GM19397 (cell line): ENCODE measurements at regions not wholly inside any gene's neighbourhood (a gene's known extent, or its start where the extent isn't known, plus 50 kb on each side); places are given as distances from the start of the nearest gene placed in this dataset.
"Not testable (repeated sequence)": the region's sequence is repeated elsewhere in the genome, so short reads cannot be mapped to it uniquely, and the experiment has no call there.

Experiments used
- ATAC-seq: cut with Tn5 transposase; IDR thresholded peaks from one replicate; pipeline ENCODE4 v1.9.1; 2021; ENCODE audit warnings: mild to moderate bottlenecking, moderate library complexity; ENCODE audit not compliant: unreplicated experiment

DNA sequence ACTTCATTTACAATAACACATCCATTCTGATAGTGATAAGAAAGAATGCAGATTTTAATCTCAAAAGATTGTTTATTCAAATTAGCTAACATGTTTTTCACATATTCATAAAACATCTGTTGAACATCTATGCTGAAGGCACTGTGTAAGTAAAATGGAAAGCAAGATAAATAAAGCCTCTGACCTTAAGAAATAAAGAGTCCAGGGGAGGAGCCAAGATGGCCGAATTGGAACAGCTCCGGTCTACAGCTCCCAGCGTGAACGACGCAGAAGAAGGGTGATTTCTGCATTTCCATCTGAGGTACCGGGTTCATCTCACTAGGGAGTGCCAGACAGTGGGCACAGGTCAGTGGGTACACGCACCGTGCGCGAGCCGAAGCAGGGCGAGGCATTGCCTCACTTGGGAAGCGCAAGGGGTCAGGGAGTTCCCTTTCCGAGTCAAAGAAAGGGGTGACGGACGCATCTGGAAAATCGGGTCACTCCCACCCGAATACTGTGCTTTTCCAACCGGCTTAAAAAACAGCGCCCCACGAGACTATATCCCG, 336.5 kb downstream of the CETN3 start:
- ATAC-seq = not testable (repeated sequence)

DNA sequence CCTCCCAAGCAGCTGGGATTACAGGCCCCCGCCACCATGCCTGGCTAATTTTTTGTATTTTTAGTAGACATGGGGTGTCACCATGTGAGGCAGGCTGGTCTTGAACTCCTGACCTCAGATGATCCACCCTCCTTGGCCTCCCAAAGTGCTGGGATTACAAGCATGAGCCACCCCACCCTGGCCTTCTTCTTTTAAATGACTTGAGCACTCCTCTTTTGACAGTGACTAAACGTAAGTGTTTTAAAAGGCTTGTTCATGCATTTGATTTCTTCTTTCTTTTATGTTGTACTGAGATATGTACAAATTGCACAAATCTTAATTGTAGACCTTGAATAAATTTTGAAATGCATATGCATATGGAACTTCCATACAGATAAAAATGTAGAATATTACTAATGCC, 337.9 kb downstream of the CETN3 start:
- no peak for ATAC-seq

DNA sequence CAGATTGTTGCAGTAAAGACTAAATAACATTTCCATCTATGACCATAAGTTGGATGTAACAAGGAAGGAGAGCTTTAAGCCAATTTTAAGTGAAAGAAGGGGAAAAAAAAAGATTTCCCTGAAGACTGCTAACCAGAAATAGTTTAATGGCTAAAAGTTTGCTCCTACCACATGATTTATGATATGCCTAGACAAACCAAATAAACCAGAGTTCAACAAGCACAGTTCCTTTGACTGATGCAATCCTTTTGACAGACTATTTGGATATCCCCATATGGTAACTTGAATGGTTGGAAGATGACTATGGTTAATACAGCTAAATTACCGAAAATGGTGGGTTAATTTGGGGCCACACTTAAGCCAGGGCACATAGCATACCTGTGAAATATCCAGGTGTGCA, 338.5 kb downstream of the CETN3 start:
- no peak for ATAC-seq

DNA sequence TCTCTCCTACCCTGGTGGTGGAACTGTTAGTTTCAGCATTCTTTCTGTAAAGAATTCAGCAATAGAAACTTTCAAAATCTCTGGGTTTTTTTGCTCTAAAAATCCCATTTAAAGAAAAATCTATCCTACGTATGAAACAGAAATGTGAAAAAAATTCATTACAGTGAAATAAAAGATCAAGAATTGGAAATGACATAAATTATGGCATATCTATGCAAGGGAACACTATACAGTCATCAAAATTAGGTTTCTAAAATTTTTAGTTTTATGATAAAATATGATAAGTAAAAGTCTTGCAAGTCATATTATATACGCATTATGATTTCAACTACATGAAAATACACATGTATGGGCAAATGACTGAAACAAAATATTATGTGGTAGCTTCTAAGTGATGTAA, 342.6 kb downstream of the CETN3 start:
- ATAC-seq = no peak

DNA sequence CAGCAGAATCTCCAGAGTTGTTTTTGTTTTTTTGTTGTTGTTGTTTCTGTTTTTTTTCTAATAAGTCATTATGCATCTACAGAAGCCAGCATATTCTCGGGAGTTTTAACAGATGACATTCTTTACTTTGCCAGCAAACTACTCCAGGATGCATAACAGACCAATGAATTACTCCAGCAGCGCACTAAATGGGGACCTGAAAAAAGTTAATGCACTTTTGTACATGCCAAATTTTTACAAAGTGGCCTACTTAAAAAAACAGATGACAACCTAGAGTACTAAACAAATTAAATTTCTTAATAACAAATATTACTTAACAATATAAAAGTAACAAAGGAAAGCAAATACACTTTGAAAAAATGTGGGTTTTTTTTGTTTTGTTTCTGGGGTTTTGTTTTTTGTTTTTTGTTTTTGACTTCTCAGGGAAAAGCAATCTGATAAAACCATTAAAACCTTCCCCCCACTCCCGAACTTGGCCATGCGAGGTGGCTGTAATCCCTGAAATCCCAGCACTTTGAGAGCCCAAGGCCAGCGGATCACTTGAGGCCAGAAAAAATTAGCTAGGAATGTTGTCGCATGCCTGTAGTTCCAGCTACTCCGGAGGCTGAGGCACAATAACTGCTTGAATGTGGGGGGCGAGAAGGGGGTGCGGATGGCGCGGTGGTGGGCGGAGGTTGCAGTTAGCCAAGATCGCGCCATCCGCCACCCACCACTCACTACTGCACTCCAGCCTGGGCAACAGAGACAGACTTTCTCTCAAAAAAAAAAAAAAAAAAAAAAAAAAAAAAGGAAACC, 352.4 kb downstream of the CETN3 start:
- ATAC-seq = no peak

DNA sequence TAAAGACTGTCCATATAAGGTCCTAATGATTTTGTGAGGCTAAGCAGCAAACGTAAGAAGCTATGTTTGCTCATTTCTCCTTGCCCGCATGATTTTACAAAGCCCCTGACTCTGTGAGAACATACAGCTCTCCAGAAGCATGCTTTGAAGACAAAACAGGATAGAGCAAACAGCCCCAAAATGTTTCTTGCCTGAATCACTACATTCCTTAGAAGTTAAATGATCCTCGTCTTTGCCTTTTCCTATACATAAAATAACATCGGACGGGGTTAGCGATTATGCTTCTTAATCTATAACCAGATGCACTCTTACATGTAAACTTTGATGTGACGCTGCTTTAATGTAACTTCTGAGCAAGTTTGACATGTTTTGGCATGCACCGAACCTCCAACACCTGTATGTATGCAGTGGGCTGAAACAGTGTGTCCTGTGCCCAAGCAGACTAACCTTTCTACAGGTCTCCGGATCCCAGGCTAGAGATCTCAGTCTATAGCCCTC, 353.7 kb downstream of the CETN3 start:
- ATAC-seq = no peak

DNA sequence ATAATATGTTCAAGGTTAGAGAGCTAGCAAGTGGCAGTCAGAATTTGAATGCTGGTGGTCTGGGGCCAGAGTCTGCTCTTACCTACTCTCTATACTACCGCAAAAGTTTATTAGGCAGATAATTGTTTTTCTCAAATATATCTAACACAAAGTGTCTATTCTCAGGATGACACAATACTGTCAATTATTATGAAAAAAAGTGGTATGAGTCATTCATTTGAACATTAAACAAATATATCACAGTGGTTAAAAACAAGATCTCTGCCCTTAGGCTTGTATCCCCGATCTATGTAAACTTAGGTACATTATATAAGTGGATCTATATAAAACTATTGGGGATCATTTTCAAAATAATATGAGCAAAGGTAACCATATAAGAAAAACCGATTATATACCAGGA, 354.9 kb downstream of the CETN3 start:
- no peak for ATAC-seq

DNA sequence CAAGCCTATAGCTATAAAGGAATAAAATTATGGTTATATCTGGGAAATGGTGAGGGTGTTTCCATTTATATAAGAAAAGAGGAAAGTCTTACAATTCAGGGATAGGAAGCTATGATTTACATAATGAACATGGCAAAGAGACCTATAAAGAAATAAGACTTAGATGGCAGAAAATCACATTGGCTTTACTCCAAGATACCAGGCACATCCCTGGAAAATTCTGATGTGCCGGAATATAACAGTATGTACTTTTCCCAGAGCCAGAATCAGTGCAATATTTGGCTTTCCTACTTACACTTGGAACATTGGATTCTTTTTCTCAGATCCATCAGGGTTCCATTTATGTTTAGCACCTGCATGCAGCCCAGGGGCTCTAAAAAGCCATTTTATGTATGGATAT, 357.8 kb downstream of the CETN3 start:
- ATAC-seq = no peak

DNA sequence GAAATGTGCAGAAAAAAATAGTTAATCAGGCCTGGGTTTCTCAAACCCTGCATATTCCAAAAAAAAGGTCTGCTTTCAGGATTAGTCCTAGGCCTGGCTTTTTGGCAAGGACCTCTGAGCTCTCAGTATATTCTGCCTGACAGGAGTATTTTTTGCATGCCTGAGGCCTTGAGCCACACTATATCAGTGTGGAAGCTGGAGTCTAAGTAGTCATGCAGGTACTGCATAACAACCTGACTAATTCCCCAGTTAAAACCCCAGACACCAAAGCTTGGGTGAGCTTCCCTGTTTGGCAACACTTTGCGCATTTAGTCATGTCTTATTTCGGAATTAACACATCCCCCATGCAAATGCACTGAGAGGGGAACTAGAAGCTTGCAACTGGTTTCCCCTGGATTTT, 359.5 kb downstream of the CETN3 start:
- no peak for ATAC-seq

DNA sequence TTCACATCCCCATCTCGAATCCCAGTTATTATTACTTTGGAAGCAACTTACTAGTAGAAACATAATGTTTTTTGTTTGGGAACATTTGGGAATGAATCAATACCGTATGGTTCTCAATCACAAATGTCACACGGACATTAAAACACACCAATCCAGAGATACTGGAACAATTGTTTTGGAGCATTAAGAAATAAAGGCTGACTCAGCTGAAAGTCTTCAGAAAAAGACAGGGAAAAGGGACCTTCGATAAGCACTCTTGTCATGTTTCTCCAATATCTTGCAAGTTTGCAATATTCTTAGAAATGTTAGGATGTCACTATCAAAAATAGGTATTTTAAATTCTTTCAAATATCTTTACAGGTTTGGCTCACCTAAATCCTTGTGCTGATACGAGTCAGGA, 362.4 kb downstream of the CETN3 start:
- ATAC-seq = no peak

DNA sequence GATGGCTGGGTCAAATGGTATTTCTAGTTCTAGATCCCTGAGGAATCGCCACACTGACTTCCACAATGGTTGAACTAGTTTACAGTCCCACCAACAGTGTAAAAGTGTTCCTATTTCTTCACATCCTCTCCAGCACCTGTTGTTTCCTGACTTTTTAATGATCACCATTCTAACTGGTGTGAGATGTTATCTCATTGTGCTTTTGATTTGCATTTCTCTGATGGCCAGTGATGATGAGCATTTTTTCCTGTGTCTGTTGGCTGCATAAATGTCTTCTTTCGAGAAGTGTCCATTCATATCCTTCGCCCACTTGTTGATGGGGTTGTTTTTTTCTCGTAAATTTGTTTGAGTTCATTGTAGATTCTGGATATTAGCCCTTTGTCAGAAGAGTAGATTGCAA, 369.5 kb downstream of the CETN3 start:
- ATAC-seq = not testable (repeated sequence)

DNA sequence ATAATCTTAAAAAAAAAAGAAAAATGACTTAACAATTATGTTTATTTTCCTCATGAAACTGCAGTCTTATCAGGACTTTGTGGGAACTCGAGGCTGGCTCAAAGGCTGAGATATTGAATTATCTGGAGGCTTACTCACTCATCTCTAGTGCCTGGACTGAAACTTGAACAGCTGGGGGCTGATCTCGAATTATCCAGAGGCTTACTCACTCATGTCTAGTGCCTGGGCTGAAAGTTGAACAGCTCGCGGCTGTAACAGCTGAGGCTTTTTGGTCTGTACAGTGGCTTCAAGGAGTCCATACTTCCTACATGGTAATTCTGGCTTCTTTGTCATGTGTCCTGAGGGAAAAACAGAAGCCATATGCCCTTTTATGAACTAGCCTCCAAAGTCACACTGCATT, 371.9 kb downstream of the CETN3 start:
- ATAC-seq = no peak

DNA sequence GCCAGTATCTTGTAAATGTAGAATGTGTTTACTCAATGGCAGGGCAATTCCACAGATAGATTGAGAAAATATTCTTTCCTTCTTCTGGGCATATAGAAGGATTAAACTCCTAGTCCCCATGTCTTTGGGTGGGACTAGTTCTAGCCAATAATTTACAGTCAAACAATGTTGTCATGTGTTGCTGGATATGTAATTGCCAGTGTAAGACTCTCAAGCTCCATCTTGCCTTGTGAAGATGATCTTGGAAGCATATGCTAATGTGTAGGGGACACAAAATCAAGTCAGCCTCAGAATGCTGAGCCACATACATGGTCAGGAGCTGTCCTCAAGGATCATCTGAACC, 386.9 kb downstream of the CETN3 start:
- ATAC-seq = peak; percentile 41

DNA sequence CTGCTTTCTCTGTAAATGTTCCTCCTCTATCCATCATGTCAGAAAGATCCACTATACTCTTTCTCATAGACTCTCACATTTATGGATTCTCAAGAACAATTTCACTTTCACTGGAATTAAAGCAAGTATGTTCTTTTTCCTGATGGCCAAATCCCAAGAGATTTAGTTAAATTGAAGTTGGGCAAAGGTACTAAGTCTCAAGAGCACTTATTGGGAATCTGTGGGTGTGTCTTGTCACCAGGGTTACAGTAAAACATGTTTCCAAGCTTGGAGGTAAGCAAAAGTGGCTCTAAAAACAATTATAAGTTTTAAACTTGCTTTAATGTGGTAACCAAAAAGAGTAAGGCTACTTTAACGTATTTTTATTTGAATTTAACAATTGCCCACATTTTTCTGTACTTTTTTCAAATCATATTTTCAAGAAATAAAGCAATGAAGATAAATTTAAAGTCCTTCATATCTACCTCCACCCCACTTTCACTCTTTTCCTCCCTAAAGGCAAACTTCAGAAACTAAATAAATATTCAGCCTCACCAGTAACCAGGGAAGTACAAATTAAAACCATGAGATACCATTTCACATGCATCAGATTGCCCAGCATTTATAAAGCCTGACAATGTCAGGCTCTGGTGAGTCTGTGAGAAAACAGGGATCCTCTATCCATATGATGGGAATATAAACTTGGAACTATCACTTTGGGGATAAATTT, 387.4 kb downstream of the CETN3 start:
- no peak for ATAC-seq

DNA sequence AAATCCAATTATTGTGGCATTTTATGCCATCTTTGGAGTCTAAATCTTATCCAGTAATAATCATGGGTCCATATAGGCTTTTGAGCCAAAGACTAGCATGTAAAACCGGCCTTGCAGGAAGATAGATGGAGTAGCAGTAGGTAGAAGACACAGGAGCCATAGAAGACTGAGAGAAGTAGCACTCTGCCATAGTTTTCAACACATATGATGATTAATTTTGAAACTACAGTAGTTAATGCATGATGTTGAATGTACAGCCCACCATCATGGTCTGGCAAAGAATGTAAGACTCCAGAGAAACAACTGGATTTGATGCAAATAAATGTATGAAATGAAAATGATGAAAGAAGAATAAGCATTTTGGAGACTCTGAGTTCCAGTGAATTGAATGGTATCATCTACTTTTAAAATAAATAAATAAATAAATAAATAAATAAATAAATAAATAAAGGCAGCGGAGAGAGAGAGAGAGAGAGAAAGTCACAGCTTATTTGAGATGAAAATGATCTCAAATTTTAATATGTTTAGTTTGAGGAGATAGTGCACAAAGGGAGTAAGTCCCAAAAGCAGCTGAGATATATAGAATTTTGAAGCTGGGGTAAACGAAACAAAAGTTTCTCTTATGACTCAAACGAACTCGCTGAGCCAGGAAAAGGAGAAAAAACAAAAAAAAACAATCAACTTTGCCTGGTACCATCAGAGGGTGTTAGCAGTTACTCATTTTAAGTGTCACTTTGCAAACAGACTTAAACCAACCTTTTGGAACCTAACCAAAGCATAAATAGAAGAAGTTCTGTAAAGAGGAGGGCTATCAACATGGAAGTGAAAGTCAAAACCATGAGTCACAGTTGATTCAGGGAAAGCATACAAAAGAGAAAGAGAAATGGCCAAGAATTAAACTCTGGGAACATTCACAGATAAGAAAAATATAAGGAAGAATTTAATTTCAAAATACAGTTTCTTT, 388.7 kb downstream of the CETN3 start:
- ATAC-seq = peak; percentile 88

DNA sequence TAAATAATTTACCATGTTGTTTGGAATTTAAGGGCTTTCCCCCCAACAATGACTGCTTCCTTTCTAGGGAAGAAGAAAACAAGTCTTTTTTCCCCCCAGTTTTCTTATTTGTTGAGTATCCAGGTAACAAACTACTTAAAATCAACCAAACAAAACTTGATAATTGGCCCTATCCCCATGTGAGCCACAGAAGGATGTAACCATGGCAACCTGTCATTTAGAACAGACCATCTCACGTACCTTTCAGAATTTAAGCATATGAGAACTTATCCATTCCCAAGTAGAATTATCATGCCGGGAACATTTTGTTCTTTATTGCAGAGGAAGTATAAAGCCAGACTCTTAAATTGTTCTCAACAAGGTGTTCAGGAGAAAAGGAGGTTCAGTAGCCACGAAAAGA, 392.3 kb downstream of the CETN3 start:
- ATAC-seq = no peak

DNA sequence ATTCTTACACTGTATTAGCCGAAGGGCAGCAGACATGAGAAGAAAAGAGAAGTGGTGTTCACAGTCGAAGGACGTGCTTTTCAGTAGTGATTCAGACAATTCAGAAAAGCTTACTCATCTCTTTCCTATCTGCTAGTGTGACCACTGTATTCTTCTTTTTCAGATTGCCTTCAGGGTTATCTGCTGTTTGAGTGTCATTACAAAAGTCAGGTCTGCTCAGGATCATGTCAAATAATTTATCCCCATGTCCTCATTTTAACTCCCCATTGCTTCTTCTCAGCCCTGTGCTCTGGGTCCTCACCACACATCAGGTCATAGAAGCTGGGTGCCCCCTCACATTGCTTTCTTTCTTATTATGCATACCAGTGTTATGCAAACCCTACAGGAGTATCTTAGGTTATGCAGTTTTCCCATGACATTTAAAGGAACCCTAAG, 394.0 kb downstream of the CETN3 start:
- peak; percentile 78 for ATAC-seq

DNA sequence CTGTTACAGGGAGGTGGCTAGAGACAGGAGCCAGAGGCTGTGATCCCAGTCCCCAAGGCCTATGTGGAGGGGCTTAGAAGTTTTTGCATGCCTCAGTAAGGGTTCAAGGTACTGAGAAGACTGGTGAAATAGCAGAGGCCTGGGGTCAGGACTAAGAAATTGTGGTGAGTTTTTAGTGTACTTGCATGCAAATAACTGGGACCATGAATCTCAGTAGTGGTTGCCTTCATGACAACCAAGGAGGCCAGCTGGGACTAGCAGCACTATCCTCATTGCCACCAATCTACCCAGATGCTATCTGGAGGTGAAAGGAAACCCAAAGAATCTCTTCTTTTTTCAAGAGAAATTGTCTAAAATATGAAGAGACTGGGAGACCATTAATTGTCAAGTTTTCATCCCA, 395.1 kb downstream of the CETN3 start:
- ATAC-seq = peak; percentile 87

DNA sequence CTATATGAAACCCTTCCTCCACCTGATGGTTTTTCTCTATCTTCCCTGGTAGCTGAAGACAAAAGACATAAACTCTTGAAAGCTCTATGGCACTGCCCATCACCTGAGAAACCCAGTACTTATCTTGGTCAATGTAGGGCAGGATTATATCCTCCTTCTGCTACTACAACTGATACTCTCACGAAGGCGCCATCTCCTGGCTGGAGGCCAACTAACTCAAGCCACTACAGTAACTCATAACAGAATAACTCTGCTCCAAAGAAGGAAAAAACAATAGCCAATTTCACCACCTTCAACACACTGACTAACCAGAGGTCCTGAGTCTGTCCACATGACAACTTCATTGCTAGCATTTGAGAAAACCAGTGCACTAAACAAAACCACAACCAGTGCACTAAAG, 409.2 kb downstream of the CETN3 start:
- no peak for ATAC-seq

DNA sequence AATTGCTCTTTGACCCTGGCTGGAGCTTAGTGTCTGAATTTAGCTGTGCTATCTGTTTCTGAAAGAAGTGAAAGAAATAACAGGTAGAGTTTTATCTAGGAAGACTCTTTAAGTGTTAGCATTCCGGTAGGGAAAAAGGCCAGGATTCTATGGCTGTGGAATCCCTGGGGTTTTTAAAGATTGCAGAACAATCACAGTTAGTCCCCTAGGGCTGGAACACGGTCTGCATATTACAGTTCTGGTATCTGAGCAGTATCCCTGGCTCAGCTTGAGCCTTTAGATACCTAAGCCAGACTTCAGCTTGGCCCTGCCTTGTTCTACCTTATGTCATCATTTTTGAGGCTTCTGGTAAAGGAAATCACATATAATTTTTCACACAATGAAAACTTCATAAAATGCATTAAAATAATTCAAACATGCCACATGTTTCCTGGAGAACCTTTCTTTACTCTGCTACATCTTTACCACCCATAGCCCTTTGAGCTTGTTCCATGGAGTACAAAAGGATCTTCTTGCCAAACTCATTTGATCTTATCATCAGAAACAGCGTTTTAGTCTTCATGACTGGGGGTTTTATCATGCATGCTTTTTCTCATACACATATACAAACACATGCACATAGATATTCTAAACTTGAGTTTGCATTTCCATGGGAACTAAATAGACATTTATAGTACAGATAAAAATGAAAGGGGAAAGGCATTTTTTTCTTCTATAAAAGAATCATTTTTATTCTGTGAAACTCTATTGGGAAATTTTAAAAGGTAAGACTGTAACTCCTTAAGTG, 410.8 kb downstream of the CETN3 start:
- ATAC-seq = no peak
